ENCODE measurements at regions not wholly inside any gene's neighbourhood (a gene's known extent, or its start where the extent isn't known, plus 50 kb on each side); places are given as distances from the start of the nearest gene placed in this dataset.
"Not testable (repeated sequence)": the region's sequence is repeated elsewhere in the genome, so short reads cannot be mapped to it uniquely, and the experiment has no call there.

DNA sequence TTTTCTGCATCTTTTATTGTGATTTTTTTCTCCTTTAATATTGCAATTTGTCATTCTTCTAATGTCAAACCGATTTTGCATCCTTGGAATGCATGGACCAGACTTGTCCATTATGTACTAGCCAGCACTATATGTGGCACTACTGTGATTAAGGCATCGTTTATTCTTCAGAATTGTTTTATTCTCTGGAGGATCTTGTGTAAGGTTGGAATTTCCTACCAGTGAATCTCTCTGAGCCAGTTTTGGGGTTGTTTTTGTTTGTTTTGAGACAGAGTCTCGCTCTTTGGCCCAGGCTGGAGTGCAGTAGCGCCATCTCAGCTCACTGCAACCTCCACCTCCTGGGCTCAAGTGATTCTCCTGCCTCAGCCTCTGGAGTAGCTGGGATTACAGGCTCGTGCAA, 58.5 kb downstream of the IGLL5 start:
- DNase-seq = no peak

DNA sequence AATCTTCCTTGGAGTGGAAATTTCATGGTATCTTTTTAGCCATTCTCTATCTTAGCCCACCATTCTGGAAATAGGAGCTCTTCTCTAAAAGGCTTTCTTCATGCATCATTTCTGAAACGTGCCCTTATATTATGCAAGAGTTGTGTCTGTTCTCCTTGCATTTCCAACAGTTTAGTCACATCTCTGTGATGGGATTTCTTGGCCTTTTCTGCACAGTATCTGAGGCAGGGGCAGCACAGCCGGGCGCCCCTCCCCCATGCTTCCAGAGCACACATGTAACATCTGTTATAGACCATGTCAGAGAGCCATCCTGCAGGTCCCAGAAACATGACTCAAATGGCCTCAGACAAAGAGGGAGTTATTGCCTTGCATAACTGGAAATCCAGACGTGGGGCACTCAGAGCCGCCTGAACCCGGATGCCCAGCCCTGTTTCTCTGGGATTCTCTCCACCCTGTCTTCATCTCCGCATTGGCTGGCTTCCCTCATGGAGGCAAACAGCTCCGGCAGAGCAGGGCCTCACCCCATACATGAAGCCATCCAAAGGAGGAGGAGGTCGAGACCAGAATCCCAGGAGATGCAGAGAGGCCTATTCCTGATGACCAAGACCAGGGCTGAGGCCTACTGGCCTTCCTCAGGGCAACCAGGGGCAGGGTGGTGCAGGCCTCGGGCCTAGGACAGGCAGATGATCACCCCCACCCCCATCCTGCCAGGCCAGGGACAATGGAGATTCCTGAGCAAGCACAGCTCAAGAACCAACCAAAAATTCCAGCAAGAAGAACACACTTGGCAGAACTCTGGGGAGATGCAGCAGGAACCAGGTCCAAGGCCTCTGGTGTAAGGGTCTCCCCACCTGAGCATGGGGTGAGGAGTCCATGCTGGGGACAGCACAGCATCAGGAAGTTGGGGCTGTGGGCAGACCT, 61.3 kb downstream of the IGLL5 start:
- DNase-seq = no peak

DNA sequence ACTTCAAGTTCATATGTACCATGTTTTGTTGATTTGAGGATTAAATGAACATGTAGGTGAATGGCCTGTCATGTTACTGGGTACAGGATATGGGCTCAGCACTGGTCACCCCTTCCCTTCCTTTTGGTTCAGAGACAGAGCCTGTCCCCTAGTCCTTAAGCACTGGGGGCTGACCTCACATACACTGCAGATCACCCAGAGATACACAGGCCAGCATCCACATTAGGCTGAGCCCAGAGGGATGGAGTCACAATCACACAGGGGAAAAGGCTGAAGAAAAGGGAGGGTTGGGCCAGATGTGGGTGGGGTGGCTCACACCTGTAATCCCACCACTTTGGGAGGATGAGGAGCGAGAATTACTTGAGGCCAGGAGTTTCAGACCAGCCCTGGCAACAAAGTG, 62.3 kb downstream of the IGLL5 start:
- DNase-seq = no peak

GRCh38 chr22:22951035-22951434, 63.4 kb downstream of the IGLL5 start:
- DNase-seq = no peak

GRCh38 chr22:22952531-22953280, 65.1 kb downstream of the IGLL5 start:
- no peak for DNase-seq

DNA sequence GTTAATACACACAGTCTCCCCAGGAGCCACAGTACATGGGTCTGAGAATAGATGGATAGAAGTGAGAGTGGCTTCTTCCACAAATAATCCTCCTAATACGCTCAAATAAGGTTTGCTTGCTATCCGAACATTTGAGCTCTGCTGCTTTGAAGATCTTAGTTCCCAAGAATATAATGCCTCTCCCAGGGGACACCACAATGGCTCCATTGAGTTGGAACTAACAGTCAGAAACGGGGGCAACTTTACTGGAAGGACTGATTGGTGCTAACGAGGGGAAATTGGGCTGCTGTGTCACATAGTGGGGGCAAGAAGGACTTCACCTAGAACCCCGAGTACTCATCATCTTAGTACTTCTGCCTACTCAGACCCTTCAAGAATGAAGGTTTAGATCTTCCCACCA, 66.2 kb downstream of the IGLL5 start:
- no peak for DNase-seq

- DNase-seq = no peak
Measured at GRCh38 chr22:22954656-22955055, 67.0 kb downstream of the IGLL5 start.

GRCh38 chr22:22955276-22955798, 67.7 kb downstream of the IGLL5 start:
- DNase-seq = no peak

DNA sequence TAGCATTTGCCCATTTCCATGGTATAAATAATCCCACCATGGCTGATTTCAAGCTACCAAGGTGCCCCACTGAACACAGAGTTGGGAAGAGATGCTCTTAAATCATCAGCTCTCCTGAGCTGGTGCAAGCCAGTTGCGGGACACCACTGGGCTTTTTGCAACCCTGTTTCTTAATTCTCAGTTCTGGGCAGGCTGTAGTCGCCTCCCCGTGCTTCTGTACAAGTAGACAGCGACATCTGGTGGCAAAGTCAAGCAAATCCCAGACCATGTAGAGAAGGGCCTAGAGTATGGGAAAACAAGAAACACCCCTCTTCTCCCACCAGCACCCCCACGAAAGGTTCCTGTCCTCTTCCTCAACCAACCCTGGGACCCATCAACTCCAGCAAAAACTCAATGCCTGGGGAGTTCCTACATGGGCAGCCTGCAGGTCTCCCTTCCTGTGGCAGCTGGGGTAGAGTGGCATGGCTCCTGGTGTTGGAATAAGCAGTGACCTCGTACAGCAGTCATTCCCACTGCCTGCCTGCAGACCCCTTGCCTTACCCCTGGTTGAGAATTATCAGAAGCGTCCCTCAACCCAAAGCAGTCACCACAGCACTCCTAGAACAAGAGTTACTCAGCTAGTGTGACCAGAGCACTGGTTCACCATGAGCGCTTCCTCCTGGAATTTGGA, 68.4 kb downstream of the IGLL5 start:
- DNase-seq = peak; percentile 74

- no peak for DNase-seq
Measured at GRCh38 chr22:22957090-22957489, 69.5 kb downstream of the IGLL5 start.

- DNase-seq = no peak
Measured at GRCh38 chr22:22958621-22959020, 71.0 kb downstream of the IGLL5 start.

DNA sequence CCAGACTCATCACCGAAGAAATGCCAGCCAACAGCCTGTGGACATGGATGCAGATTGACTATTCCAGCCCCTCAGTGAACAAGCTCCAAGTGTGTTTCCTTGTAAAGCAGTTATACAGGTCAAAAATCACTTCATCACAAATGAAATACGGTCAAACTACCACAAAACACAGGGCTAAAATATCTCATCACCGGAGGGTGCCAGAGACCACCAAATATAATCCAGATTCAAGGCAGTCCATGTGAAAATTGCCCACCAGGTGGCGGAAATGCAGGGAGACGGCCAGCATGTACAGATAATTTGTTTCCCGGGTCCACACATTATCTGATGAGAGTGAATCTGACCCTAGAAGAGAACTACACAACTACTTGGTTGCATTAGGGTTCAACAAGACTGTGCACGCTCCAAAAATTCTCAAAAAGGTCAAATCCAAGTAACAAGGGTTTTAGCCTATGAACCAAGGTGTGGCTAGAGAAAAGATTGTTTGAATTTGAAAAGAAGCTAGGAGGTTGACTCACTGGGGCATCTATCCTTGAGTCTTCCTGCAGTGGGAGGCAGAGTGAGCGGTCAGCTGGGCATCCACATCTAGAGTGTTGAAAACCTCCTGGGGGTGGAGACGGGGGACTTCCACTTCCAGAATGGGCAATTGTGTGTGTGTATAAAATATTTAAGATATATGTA, 71.7 kb downstream of the IGLL5 start:
- DNase-seq = peak; percentile 87

- DNase-seq = no peak
Measured at GRCh38 chr22:22960307-22960706, 72.7 kb downstream of the IGLL5 start.

GRCh38 chr22:22961574-22961973, 74.0 kb downstream of the IGLL5 start:
- no peak for DNase-seq

GRCh38 chr22:22968366-22968765, 80.8 kb downstream of the IGLL5 start:
- DNase-seq = no peak

GRCh38 chr22:22972605-22973004, 85.0 kb downstream of the IGLL5 start:
- DNase-seq = not testable (repeated sequence)

- no peak for DNase-seq
Measured at GRCh38 chr22:22973336-22973735, 85.7 kb downstream of the IGLL5 start.

DNA sequence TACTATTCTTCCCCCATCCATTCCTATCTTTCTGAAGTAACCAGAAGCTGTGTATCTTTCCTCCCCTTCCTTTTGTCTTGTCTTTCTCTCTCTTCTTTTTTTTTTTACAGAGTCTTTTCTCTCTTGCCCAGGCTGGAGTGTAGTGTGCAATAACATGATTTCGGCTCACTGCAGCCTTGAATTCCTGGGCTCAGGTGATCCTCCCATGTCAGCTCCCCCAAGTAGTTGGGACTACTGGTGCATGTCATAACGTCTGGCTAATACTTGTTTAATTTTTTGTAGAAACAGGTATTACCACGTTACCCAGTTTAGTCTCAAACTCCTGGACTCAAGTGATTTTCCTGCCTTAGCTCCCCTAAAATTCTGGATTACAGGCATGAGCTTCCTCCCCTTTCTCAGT, 86.5 kb downstream of the IGLL5 start:
- no peak for DNase-seq

DNA sequence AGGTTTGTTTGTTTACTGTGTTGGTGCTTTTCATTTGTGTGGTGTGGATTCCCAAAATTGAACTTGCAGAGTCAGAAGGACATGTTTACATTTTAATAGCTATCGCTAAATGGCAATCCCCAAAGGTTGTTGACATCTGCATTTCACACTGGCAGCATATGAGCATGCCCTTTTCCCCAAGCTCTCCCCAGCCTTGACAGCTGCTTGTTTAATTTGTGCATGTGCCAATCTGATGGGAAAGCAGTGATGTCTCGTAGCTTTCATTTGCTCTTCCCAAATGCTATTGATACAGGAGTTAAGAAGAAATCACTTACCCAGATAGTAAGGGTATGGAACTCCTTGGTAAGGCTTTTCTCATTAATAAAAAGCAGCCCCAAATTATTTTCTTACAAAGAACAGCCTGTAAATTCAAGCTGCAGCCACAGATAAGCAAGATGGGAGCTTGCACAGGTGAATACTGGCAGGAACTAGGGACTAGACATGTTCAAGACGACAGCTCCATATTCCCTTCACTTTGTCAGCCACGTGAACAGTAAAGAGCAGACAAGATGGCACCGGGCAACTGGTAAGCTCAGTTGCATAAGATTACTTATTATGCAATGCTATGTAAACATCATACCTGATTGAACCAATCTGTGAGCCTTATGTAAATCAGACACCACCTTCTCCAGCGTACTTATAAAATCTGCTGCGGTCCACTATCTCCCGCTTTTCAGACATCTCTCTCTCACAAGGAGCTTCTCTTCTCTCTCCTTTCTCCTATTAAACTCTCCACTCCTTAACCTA, 87.4 kb downstream of the IGLL5 start:
- DNase-seq = no peak

- no peak for DNase-seq
Measured at GRCh38 chr22:22976033-22976922, 88.7 kb downstream of the IGLL5 start.

Measured in femur (tissue), 1 donor.